HG03571 (cell line): ENCODE measurements at regions not wholly inside any gene's neighbourhood (a gene's known extent, or its start where the extent isn't known, plus 50 kb on each side); places are given as distances from the start of the nearest gene placed in this dataset.
A peak's percentile ranks its signal among the peaks of the same experiment; 100 is the strongest.

Source experiments
- ATAC-seq: cut with Tn5 transposase; IDR thresholded peaks from one replicate; pipeline ENCODE4 v1.9.1; 2021; ENCODE audit not compliant: unreplicated experiment

GRCh38 chr20:39394461-39394860 lies 432.3 kb downstream of the DHX35 start:
- ATAC-seq: no peak

- no peak for ATAC-seq
Measured at GRCh38 chr20:39390186-39390585, 428.0 kb downstream of the DHX35 start.

GRCh38 chr20:39381595-39381994 lies 419.5 kb downstream of the DHX35 start:
- no peak for ATAC-seq

GRCh38 chr20:39378776-39379175 lies 416.6 kb downstream of the DHX35 start:
- ATAC-seq: no peak

DNA sequence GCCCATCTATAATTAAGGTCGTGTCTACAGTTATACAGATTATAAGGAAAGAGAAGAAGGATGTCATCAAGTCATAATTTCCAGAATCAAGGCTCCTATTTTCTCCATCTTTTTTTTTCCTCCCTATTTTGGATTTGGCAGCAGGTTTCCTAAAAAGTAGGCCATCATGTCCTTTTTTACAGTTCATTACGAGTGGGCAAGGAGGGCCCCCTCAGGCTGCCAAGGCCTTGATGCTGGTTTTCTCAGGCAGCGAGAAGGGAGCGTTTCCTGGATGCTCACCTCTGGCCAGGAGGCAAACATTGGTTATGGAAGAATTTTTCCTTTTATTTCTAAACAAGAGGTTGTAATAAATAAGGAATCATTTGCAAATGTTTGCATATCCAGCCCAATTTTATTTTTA lies 414.6 kb downstream of the DHX35 start:
- ATAC-seq: no peak

GRCh38 chr20:39364320-39364719 lies 402.2 kb downstream of the DHX35 start:
- ATAC-seq: no peak

- ATAC-seq: no peak
Measured at GRCh38 chr20:39359981-39360620, 398.0 kb downstream of the DHX35 start.

GRCh38 chr20:39358052-39358451 lies 395.9 kb downstream of the DHX35 start:
- no peak for ATAC-seq

GRCh38 chr20:39356908-39357307 lies 394.8 kb downstream of the DHX35 start:
- no peak for ATAC-seq

DNA sequence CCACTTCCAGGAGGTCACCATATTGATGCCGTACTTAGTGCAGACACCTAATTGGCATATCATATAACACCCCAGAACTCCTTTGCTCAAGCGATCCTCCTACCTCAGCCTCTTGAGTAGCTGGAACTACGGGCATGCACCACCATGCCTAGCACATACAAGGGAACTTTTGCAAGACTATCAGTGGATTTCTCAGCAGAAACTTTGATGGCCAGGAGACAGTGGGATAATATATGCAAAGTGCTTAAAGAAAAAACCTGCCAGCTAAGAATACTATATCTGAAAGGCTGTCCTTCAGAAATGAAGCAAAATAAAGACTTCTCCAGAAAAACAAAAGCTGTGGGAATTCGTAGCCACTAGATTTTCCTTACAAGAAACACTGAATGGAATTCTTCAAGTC lies 387.1 kb downstream of the DHX35 start:
- ATAC-seq: no peak

GRCh38 chr20:39347626-39348025 lies 385.5 kb downstream of the DHX35 start:
- ATAC-seq: no peak

GRCh38 chr20:39342463-39342862 lies 380.3 kb downstream of the DHX35 start:
- ATAC-seq: no peak

- peak; percentile 95 for ATAC-seq
Measured at GRCh38 chr20:39338469-39339376, 376.6 kb downstream of the DHX35 start.

DNA sequence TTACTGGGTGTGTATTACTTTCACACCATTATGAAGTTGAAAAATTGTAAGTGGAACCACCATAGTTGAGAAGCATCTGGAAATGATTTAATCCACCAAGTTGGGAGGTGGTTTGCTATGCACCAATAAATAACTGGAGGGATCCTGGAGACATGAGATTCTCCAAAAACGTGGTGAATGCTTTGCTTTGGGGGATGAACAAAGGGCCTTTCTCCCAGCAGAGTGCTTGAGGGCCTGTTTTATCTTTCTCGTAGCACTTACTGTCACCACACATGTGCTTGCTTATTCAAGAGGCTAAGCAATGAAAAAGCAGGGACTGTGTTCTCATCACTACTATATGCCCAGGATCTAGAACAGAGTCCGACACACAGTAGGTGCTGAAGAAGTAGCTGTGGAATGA lies 371.1 kb downstream of the DHX35 start:
- no peak for ATAC-seq

- ATAC-seq: no peak
Measured at GRCh38 chr20:39328347-39328746, 366.2 kb downstream of the DHX35 start.

DNA sequence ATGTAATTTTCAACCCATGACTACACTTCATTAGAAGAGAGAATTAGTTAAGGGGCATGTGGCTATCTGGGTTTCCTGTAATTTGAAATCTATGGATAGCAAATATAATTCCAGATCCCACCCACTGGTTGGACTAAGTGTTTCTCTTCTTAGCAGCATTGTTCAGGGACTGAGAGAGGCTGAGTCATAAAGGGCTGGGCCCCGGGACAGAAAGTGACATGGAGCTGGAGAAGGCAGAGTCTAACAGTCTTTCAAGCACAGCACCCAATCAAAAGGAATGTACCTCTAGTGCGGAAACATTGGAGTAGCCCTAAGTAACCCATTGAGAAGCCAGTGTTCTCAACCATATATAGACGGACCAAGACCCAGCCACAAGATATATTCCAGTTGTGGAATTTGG lies 363.9 kb downstream of the DHX35 start:
- no peak for ATAC-seq

DNA sequence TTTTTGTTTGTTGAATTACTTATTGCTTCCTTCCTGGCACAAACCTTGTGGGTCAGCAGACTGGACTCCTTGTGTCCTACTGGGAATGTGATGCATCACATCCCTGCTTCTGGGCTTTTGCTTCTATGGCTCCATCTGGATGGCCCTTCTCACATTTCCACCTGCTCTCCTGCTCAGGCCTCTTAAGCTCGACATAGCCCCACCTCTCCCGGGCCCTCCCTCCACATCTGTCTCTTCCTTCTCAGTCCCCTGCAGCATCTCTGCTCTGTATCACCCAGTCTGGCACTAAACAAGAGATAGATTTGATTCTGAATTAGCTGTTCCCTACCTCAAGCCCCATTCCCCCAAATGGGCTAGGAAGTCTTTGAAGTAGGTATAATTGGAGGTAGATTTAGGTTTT lies 356.8 kb downstream of the DHX35 start:
- no peak for ATAC-seq

DNA sequence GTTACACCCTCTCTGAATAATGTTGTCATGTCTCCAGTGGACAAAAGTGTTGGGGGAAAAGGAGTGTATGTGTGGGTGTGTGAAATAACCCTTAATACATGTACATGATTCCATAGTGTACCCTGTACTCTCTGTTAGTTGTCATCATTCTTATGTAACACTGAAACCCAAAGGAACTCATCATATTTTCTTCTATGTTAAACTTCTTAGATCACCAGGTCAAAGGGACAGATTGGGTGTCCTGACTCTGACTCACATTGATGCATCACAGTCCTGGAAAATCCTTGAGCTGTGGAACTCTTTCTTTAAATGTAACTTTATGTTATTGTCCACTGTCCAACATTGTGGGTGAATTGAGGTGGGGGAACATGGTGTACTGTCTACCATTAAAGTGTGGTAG lies 350.5 kb downstream of the DHX35 start:
- ATAC-seq: no peak

DNA sequence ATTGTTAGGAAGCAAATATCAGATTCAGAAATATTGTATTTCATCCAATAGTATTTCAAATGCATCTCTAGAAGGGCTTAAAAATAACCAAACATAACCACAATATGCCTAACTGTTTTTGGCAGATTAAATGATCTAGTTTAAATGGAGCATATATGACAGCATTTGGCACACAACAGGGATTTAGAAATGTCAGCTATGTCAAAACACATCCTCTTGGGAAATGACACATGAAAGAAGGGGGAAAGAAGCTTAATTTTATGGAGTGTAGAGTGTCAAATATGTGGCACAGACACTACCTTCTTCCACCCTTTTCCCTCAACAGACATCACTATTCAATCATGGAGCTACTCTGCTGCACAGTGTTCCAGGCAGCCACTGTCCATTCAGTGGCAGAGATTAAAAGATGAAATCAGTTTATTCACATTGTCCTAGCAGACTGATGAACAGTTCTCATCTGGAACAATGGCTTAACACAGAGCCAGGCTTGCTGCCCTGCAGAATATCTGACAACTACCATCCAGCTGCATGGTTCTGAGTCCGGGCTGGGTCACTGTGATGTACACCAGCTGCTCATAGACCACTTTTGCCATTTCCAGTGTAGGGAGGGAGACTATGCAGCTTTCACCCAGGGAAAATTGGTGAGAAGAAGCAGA lies 349.8 kb downstream of the DHX35 start:
- no peak for ATAC-seq

DNA sequence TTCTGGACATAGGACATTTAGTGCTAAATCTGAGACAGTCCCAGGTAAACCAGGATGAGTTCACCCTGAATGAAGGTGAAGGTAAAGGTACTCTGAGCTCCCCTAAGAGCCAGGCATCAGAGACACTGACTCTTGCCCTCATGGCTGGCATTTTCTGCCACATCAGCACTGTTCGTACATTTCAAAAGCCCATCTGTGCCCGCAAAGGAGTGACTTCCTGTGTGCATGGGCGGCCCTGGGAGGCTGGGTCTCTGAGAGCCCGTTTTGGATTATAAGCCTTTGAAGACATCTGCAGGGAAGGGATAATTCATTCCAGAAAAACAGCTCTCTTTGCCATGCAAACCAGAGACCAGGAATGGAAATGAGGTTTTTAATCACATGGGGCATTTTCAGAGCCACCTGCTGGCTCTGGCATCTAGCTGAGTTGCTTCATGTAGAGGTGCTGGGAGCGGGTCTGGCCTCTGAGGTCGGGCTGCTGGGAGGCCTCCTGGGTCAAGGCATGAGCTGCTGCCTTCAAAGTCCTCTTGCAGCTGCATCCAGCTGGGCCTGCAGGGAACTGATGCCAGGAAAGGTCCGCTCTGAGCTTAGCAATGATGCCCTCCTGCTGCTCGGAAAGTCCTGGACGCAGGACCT lies 348.3 kb downstream of the DHX35 start:
- no peak for ATAC-seq

DNA sequence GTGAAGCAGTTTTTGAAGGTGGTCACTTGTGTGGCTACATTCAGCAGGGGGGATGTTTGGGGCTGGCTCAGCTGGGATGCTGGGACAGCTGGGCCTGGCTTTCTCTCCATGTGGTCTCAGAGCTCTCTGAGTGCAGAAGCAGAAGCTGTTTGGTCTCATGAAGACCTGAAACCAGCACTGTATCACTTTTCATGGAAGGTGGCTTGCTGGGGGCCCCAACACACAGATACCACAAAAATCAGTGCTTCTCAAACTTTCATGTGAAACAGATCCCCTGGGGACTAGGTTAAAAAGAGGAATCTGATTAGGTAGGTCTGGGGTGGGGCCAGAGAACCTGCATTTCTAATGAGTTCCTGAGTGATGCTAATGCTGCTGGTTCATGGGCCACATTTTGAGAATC lies 347.3 kb downstream of the DHX35 start:
- ATAC-seq: no peak

DNA sequence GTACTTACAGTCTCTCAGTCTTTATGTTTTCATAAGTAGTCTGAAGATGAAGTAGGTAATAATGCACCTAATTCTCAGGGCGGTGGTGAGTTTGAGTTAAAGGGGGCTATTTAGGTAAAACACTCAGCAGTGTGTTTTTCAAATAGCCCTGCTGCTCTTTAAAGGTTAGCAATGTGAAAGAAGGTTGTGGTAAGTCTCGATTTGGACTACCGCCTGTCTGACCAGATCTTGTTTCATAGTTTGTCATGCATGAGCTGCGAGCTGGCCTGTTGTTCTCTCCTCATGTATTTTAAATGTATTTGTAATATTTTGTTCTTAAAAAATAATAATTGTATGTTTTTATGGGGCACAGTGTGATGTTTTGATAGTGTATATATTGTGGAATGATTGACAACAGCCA lies 340.2 kb downstream of the DHX35 start:
- ATAC-seq: no peak
